GM23338 (cell line): ENCODE measurements at regions not wholly inside any gene's neighbourhood (a gene's known extent, or its start where the extent isn't known, plus 50 kb on each side); places are given as distances from the start of the nearest gene placed in this dataset.

Experiments used
- ATAC-seq: fragments of 200-7000 bp; cut with Tn5 transposase; 3 replicates; pipeline ENCODE4 v1.9.1; 2020
- DNase-seq: peaks from one replicate; pipeline ENCODE4 v3.0.0-alpha.2; 2015; ENCODE audit warnings: low spot score
- H2AFZ ChIP-seq: fragments of 200-600 bp; sonication (generic); 2 replicates; pipeline ENCODE4 v1.8.0; 2016; ENCODE audit warnings: antibody characterized with exemption, mild to moderate bottlenecking, moderate library complexity
- H3F3A ChIP-seq: fragments of 200-600 bp; sonication (generic); replicated peaks from 2 replicates; pipeline ENCODE4 v1.8.0; 2017; ENCODE audit warnings: antibody characterized with exemption, mixed run types, low read depth
- H3K27ac ChIP-seq: fragments of 200-600 bp; sonication (generic); 2 replicates; pipeline ENCODE4 v1.6.1; 2016; ENCODE audit warnings: low read depth
- H3K27me3 ChIP-seq: fragments of 200-600 bp; sonication (generic); 2 replicates; pipeline ENCODE4 v1.8.0; 2016; ENCODE audit warnings: mild to moderate bottlenecking, mixed run types, moderate library complexity; ENCODE audit not compliant: insufficient read depth
- H3K36me3 ChIP-seq: fragments of 200-600 bp; sonication (generic); 2 replicates; pipeline ENCODE4 v1.8.0; 2016; ENCODE audit warnings: mild to moderate bottlenecking; ENCODE audit not compliant: insufficient read depth
- H3K4me1 ChIP-seq: fragments of 200-600 bp; sonication (generic); 2 replicates; pipeline ENCODE4 v1.8.0; 2016; ENCODE audit warnings: mild to moderate bottlenecking, moderate library complexity; ENCODE audit not compliant: insufficient read depth
- H3K4me2 ChIP-seq: fragments of 200-600 bp; sonication (generic); 2 replicates; pipeline ENCODE4 v1.7.1; 2017; ENCODE audit warnings: mixed run types
- H3K4me3 ChIP-seq: fragments of 200-600 bp; sonication (generic); 2 replicates; pipeline ENCODE4 v1.6.1; 2016; ENCODE audit warnings: mixed run types
- H3K79me2 ChIP-seq: fragments of 200-600 bp; sonication (generic); replicated peaks from 2 replicates; pipeline ENCODE4 v1.8.0; 2017; ENCODE audit warnings: mild to moderate bottlenecking; ENCODE audit not compliant: insufficient read depth
- H3K9me2 ChIP-seq: fragments of 200-600 bp; sonication (generic); 2 replicates; pipeline ENCODE4 v1.8.0; 2017; ENCODE audit not compliant: insufficient read depth
- H4K20me1 ChIP-seq: fragments of 200-600 bp; sonication (generic); replicated peaks from 2 replicates; pipeline ENCODE4 v1.8.0; 2017; ENCODE audit warnings: mild to moderate bottlenecking; ENCODE audit not compliant: insufficient read depth
- H3K27ac Mint-ChIP-seq: 2 replicates; pipeline ENCODE4 v1.8.0; 2020; ENCODE audit warnings: inconsistent platforms, mild to moderate bottlenecking, moderate library complexity, mixed read lengths
- H3K27me3 Mint-ChIP-seq: 3 replicates; pipeline ENCODE4 v1.8.0; 2022; ENCODE audit warnings: low read depth, mild to moderate bottlenecking, moderate library complexity, mixed read lengths, inconsistent platforms; ENCODE audit not compliant: insufficient read depth, poor library complexity
- H3K36me3 Mint-ChIP-seq: 3 replicates; pipeline ENCODE4 v1.8.0; 2021; ENCODE audit warnings: low read depth, mild to moderate bottlenecking, inconsistent platforms, moderate library complexity, mixed read lengths
- H3K4me1 Mint-ChIP-seq: 3 replicates; pipeline ENCODE4 v1.8.0; 2020; ENCODE audit warnings: mild to moderate bottlenecking, inconsistent platforms, mixed read lengths
- H3K4me3 Mint-ChIP-seq: 3 replicates; pipeline ENCODE4 v1.8.0; 2021; ENCODE audit warnings: moderate library complexity, mild to moderate bottlenecking, inconsistent platforms, mixed read lengths
- H3K9me3 Mint-ChIP-seq: 3 replicates; pipeline ENCODE4 v1.8.0; 2020; ENCODE audit warnings: moderate library complexity, mild to moderate bottlenecking, inconsistent platforms, mixed read lengths
- EZH2 ChIP-seq: fragments of 200-600 bp; sonication (generic); IDR thresholded peaks from one replicate; pipeline ENCODE4 v1.8.0; 2017; ENCODE audit warnings: antibody characterized with exemption, mild to moderate bottlenecking, low read depth; ENCODE audit not compliant: unreplicated experiment
- EZH2phosphoT487 ChIP-seq: fragments of 200-600 bp; sonication (generic); IDR thresholded peaks from one replicate; pipeline ENCODE4 v1.8.1; 2018; ENCODE audit warnings: antibody characterized with exemption; ENCODE audit not compliant: unreplicated experiment
- JUNB ChIP-seq: IDR thresholded peaks from one replicate; pipeline ENCODE4 v1.6.1; 2016; ENCODE audit warnings: antibody characterized with exemption; ENCODE audit not compliant: unreplicated experiment
- NANOG ChIP-seq: IDR thresholded peaks from 2 replicates; pipeline ENCODE4 v1.6.1; 2016; ENCODE audit warnings: antibody characterized with exemption, borderline replicate concordance
- REST ChIP-seq: IDR thresholded peaks from one replicate; pipeline ENCODE4 v1.6.1; 2018; ENCODE audit warnings: antibody characterized with exemption; ENCODE audit not compliant: unreplicated experiment
- STAT1 ChIP-seq: IDR thresholded peaks from one replicate; pipeline ENCODE4 v1.6.1; 2016; ENCODE audit warnings: antibody characterized with exemption; ENCODE audit not compliant: unreplicated experiment
- ZNF114 ChIP-seq: fragments of 250-450 bp; sonication (Bioruptor Pico); IDR thresholded peaks from 2 replicates; pipeline ENCODE4 v1.5.0; 2020; ENCODE audit warnings: mild to moderate bottlenecking, moderate library complexity
- TF ChIP-seq, protein P1 (sequence below), 2 experiments: fragments of 200-600 bp in 1 of 2; sonication (generic) in 1 of 2; conservative IDR thresholded peaks; 2 replicates each; pipeline versions ENCODE4 v1.5.1 to v1.6.1; 2016 to 2017; ENCODE audit warnings: antibody characterized with exemption in 2 of 2, low read depth in 2 of 2, mild to moderate bottlenecking in 2 of 2, moderate library complexity in 1 of 2
- TF ChIP-seq, protein P2 (sequence below): IDR thresholded peaks from 2 replicates; pipeline ENCODE4 v1.6.1; 2016; ENCODE audit warnings: antibody characterized with exemption
- TF ChIP-seq, protein P3 (sequence below): fragments of 250-450 bp; sonication (Bioruptor Pico); IDR thresholded peaks from 2 replicates; pipeline ENCODE4 v1.5.0; 2020; ENCODE audit warnings: mild to moderate bottlenecking, moderate library complexity

GRCh38 chr2:41432459-41432858, 615.4 kb upstream of the PKDCC start:
- Mint-ChIP-seq H3K27ac (no peak overlapping the region), H3K4me1 (no peaks in the 10 kb centered on the region), H3K9me3 (peaks cover 3% of the 10 kb centered on the region; the same call in 1 of the 3 replicates), H3K36me3 (no peaks in the 10 kb centered on the region), H3K27me3 (no peaks in the 10 kb centered on the region), H3K4me3 (no peak overlapping the region)
- H3K4me2 ChIP-seq: no peak overlapping the region
- no peaks in the 10 kb centered on the region for H3F3A ChIP-seq
- no peak for ATAC-seq
- H3K27ac ChIP-seq: no peak overlapping the region
- no peaks in the 10 kb centered on the region for H3K4me1 ChIP-seq
- no peaks in the 10 kb centered on the region for H3K27me3 ChIP-seq
- no peaks in the 10 kb centered on the region for H3K9me2 ChIP-seq
- H3K36me3 ChIP-seq: no peaks in the 10 kb centered on the region
- DNase-seq: no peak
- no peak overlapping the region for H3K4me3 ChIP-seq
- H4K20me1 ChIP-seq: no peaks in the 10 kb centered on the region
- TF ChIP-seq JUNB: no peak
- TF ChIP-seq EZH2: no peak
- TF ChIP-seq STAT1: no peak
- TF ChIP-seq ZNF114 (CRISPR knock-in tag): no peak
- TF ChIP-seq EZH2phosphoT487: no peak
- TF ChIP-seq, protein P1, sequence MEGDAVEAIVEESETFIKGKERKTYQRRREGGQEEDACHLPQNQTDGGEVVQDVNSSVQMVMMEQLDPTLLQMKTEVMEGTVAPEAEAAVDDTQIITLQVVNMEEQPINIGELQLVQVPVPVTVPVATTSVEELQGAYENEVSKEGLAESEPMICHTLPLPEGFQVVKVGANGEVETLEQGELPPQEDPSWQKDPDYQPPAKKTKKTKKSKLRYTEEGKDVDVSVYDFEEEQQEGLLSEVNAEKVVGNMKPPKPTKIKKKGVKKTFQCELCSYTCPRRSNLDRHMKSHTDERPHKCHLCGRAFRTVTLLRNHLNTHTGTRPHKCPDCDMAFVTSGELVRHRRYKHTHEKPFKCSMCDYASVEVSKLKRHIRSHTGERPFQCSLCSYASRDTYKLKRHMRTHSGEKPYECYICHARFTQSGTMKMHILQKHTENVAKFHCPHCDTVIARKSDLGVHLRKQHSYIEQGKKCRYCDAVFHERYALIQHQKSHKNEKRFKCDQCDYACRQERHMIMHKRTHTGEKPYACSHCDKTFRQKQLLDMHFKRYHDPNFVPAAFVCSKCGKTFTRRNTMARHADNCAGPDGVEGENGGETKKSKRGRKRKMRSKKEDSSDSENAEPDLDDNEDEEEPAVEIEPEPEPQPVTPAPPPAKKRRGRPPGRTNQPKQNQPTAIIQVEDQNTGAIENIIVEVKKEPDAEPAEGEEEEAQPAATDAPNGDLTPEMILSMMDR (conservative IDR thresholded peaks at IDR 0.05; ENCODE audit: low read depth in 2 of 2): no peak
- TF ChIP-seq REST: no peak
- no peaks in the 10 kb centered on the region for H3K79me2 ChIP-seq
- H2AFZ ChIP-seq: no peak overlapping the region

DNA sequence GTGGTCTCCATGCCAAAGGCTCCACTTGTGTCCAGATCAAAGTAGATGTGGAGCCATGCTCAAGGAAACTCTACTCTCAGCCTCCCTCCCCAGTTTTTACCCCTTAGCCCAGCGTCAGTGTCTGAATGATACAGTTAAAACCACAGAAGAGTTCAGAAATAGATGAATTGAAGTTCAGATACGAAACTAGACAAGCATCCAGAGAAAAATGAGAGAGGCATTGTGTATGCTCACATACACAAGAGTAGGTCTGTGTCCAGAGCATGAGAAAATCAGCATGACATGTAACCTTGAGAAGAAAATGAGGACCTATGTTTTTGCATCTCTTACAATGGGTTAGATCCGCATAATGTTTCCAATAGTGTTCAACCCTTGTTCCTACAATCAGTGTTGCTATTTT, 612.8 kb upstream of the PKDCC start:
- H3K27ac Mint-ChIP-seq: no peak overlapping the region
- H3F3A ChIP-seq: no peaks in the 10 kb centered on the region
- TF ChIP-seq STAT1 (no peak), NANOG (no peak), EZH2phosphoT487 (no peak)
- TF ChIP-seq, protein P2, sequence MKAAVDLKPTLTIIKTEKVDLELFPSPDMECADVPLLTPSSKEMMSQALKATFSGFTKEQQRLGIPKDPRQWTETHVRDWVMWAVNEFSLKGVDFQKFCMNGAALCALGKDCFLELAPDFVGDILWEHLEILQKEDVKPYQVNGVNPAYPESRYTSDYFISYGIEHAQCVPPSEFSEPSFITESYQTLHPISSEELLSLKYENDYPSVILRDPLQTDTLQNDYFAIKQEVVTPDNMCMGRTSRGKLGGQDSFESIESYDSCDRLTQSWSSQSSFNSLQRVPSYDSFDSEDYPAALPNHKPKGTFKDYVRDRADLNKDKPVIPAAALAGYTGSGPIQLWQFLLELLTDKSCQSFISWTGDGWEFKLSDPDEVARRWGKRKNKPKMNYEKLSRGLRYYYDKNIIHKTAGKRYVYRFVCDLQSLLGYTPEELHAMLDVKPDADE: no peak
- TF ChIP-seq, protein P3, sequence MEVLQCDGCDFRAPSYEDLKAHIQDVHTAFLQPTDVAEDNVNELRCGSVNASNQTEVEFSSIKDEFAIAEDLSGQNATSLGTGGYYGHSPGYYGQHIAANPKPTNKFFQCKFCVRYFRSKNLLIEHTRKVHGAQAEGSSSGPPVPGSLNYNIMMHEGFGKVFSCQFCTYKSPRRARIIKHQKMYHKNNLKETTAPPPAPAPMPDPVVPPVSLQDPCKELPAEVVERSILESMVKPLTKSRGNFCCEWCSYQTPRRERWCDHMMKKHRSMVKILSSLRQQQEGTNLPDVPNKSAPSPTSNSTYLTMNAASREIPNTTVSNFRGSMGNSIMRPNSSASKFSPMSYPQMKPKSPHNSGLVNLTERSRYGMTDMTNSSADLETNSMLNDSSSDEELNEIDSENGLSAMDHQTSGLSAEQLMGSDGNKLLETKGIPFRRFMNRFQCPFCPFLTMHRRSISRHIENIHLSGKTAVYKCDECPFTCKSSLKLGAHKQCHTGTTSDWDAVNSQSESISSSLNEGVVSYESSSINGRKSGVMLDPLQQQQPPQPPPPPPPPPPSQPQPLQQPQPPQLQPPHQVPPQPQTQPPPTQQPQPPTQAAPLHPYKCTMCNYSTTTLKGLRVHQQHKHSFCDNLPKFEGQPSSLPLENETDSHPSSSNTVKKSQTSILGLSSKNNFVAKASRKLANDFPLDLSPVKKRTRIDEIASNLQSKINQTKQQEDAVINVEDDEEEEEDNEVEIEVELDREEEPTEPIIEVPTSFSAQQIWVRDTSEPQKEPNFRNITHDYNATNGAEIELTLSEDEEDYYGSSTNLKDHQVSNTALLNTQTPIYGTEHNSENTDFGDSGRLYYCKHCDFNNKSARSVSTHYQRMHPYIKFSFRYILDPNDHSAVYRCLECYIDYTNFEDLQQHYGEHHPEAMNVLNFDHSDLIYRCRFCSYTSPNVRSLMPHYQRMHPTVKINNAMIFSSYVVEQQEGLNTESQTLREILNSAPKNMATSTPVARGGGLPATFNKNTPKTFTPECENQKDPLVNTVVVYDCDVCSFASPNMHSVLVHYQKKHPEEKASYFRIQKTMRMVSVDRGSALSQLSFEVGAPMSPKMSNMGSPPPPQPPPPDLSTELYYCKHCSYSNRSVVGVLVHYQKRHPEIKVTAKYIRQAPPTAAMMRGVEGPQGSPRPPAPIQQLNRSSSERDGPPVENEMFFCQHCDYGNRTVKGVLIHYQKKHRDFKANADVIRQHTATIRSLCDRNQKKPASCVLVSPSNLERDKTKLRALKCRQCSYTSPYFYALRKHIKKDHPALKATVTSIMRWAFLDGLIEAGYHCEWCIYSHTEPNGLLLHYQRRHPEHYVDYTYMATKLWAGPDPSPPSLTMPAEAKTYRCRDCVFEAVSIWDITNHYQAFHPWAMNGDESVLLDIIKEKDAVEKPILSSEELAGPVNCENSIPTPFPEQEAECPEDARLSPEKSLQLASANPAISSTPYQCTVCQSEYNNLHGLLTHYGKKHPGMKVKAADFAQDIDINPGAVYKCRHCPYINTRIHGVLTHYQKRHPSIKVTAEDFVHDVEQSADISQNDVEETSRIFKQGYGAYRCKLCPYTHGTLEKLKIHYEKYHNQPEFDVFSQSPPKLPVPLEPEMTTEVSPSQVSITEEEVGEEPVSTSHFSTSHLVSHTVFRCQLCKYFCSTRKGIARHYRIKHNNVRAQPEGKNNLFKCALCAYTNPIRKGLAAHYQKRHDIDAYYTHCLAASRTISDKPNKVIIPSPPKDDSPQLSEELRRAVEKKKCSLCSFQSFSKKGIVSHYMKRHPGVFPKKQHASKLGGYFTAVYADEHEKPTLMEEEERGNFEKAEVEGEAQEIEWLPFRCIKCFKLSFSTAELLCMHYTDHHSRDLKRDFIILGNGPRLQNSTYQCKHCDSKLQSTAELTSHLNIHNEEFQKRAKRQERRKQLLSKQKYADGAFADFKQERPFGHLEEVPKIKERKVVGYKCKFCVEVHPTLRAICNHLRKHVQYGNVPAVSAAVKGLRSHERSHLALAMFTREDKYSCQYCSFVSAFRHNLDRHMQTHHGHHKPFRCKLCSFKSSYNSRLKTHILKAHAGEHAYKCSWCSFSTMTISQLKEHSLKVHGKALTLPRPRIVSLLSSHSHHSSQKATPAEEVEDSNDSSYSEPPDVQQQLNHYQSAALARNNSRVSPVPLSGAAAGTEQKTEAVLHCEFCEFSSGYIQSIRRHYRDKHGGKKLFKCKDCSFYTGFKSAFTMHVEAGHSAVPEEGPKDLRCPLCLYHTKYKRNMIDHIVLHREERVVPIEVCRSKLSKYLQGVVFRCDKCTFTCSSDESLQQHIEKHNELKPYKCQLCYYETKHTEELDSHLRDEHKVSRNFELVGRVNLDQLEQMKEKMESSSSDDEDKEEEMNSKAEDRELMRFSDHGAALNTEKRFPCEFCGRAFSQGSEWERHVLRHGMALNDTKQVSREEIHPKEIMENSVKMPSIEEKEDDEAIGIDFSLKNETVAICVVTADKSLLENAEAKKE: no peak

More for the DNA sequence above, 612.8 kb upstream of the PKDCC start:
- H3K9me3 Mint-ChIP-seq: peaks cover 7% of the 10 kb centered on the region; the same call in 2 of the 3 replicates
- Histone ChIP-seq H4K20me1 (no peaks in the 10 kb centered on the region), H3K36me3 (no peaks in the 10 kb centered on the region), H3K27me3 (no peaks in the 10 kb centered on the region), H3K4me1 (no peaks in the 10 kb centered on the region), H3K4me3 (no peak overlapping the region), H3K9me2 (no peaks in the 10 kb centered on the region), H3K79me2 (no peaks in the 10 kb centered on the region), H3K4me2 (no peak overlapping the region), H2AFZ (no peak overlapping the region), H3K27ac (no peak overlapping the region)
- H3K36me3 Mint-ChIP-seq: no peaks in the 10 kb centered on the region
- H3K4me1 Mint-ChIP-seq: no peaks in the 10 kb centered on the region
- H3K27me3 Mint-ChIP-seq: no peaks in the 10 kb centered on the region
- DNase-seq (no peak), ATAC-seq (no peak)
- no peak overlapping the region for H3K4me3 Mint-ChIP-seq
